Suprapubic skin (tissue), 3 donors: ENCODE measurements at regions not wholly inside any gene's neighbourhood (a gene's known extent, or its start where the extent isn't known, plus 50 kb on each side); places are given as distances from the start of the nearest gene placed in this dataset.
"Not testable (repeated sequence)": the region's sequence is repeated elsewhere in the genome, so short reads cannot be mapped to it uniquely, and the experiment has no call there.

Experiments
- CTCF ChIP-seq, 2 donors: fragments of 200-600 bp in 1 of 2; fragments of 450-650 bp in 1 of 2; sonication (generic) in 1 of 2; IDR thresholded peaks; one replicate each; pipeline ENCODE4 v1.5.1; 2016 to 2019; ENCODE audit warnings: antibody characterized with exemption in 2 of 2, mild to moderate bottlenecking in 1 of 2, moderate library complexity in 1 of 2
- EP300 ChIP-seq: sonication (generic); formaldehyde crosslinking; IDR thresholded peaks from one replicate; pipeline ENCODE4 v1.6.1; 2017; ENCODE audit warnings: antibody characterized with exemption
- POLR2A ChIP-seq, 2 donors: fragments of 450-650 bp; IDR thresholded peaks; one replicate each; pipeline ENCODE4 v1.6.1; 2017; ENCODE audit warnings: antibody characterized with exemption in 2 of 2, mild to moderate bottlenecking in 2 of 2, moderate library complexity in 2 of 2

GRCh38 chrX:879756-880698 is 249.4 kb downstream of the SHOX start:
- not testable (repeated sequence) for TF ChIP-seq CTCF (IDR thresholded peaks at IDR 0.05); POLR2A (IDR thresholded peaks at IDR 0.05); EP300
